GM18519 (cell line): ENCODE measurements at regions not wholly inside any gene's neighbourhood (a gene's known extent, or its start where the extent isn't known, plus 50 kb on each side); places are given as distances from the start of the nearest gene placed in this dataset.

Experiments used
- ATAC-seq: cut with Tn5 transposase; IDR thresholded peaks from one replicate; pipeline ENCODE4 v1.9.1; 2021; ENCODE audit warnings: mild to moderate bottlenecking, moderate library complexity; ENCODE audit not compliant: unreplicated experiment, low FRiP score

- ATAC-seq: no peak
Observed at GRCh38 chr5:62132276-62132675, 173.7 kb upstream of the KIF2A start.

- ATAC-seq: no peak
Observed at GRCh38 chr5:62133426-62133825, 172.6 kb upstream of the KIF2A start.

- no peak for ATAC-seq
Observed at GRCh38 chr5:62134811-62135210, 171.2 kb upstream of the KIF2A start.

GRCh38 chr5:62137628-62138027 lies 168.4 kb upstream of the KIF2A start:
- no peak for ATAC-seq

GRCh38 chr5:62138607-62139006 lies 167.4 kb upstream of the KIF2A start:
- no peak for ATAC-seq

GRCh38 chr5:62139741-62140140 lies 166.3 kb upstream of the KIF2A start:
- no peak for ATAC-seq

GRCh38 chr5:62142351-62142750 lies 163.7 kb upstream of the KIF2A start:
- ATAC-seq: no peak

- no peak for ATAC-seq
Observed at GRCh38 chr5:62143268-62144229, 162.5 kb upstream of the KIF2A start.

- no peak for ATAC-seq
Observed at GRCh38 chr5:62144401-62145022, 161.5 kb upstream of the KIF2A start.

- no peak for ATAC-seq
Observed at GRCh38 chr5:62149879-62150278, 156.1 kb upstream of the KIF2A start.

- no peak for ATAC-seq
Observed at GRCh38 chr5:62152394-62153087, 153.5 kb upstream of the KIF2A start.

- ATAC-seq: no peak
Observed at GRCh38 chr5:62154758-62155157, 151.2 kb upstream of the KIF2A start.

GRCh38 chr5:62155988-62156387 lies 150.0 kb upstream of the KIF2A start:
- ATAC-seq: no peak

GRCh38 chr5:62167561-62168057 lies 138.4 kb upstream of the KIF2A start:
- no peak for ATAC-seq

GRCh38 chr5:62168506-62169281 lies 137.3 kb upstream of the KIF2A start:
- ATAC-seq: no peak

GRCh38 chr5:62178258-62178657 lies 127.7 kb upstream of the KIF2A start:
- no peak for ATAC-seq

- ATAC-seq: no peak
Observed at GRCh38 chr5:62182802-62183201, 123.2 kb upstream of the KIF2A start.

GRCh38 chr5:62183727-62184126 lies 122.3 kb upstream of the KIF2A start:
- no peak for ATAC-seq

- ATAC-seq: no peak
Observed at GRCh38 chr5:62184444-62184843, 121.6 kb upstream of the KIF2A start.

GRCh38 chr5:62190173-62190572 lies 115.8 kb upstream of the KIF2A start:
- ATAC-seq: no peak
